ENCODE measurements at regions not wholly inside any gene's neighbourhood (a gene's known extent, or its start where the extent isn't known, plus 50 kb on each side); places are given as distances from the start of the nearest gene placed in this dataset.

DNA sequence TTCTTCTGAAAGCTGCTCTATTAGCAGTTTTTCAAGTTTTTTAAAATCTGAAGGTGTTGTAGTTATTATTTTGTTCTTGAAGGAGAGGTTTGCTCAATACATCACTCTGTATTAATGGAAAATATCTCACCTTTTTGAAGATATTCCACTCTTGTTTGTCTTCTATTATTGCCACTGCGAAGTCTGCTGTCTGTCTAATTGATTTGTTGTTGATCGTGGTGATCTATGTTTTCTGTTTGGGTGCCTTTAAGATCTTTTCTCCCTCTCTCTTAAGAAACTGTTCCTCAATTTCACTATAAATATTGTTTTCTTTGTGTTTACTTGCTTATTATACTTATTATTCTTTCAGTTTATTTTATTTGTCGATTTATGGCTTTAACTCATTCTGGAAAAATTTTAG lies 64.9 kb upstream of the FZD8 start:
- DNase-seq: no peak

GRCh38 chr10:35705671-35706070 lies 63.6 kb upstream of the FZD8 start:
- DNase-seq: no peak

DNA sequence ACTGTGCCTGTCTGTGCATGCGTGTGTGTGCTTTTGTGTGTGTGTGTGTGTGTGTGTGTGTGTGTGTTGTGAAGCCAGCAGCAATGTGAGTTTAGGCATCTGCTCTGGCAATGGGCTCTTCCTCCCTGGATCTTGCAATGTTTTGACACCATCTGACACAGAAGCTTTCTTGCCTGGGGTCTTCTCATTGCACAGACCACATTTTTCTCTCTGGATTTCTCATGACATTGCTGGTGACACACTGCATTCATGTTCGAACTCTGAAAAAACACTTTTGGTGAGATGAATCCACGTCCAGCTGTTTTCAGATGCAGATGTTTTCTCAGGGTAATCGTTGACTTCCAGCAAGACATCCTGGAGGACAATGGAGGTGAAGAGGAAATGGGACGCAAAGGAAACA lies 63.0 kb upstream of the FZD8 start:
- no peak for DNase-seq

DNA sequence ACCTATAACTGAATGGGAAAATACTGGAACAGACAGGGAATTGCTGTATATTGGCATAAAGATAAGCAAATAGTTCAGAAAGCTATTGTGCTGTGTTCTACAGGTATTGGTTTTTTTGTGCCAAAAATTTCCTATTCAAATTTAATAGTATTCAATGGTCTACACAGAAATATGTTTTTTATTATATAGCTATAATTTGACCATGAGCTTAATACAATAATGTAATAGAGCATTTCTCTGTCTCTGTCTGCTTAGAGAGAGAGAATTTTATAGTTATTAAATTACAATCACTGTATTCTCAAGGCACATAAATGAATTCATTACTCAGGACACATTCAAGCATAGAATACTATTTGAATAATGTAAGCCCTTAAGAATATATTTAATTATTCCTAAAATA lies 62.3 kb upstream of the FZD8 start:
- no peak for DNase-seq

DNA sequence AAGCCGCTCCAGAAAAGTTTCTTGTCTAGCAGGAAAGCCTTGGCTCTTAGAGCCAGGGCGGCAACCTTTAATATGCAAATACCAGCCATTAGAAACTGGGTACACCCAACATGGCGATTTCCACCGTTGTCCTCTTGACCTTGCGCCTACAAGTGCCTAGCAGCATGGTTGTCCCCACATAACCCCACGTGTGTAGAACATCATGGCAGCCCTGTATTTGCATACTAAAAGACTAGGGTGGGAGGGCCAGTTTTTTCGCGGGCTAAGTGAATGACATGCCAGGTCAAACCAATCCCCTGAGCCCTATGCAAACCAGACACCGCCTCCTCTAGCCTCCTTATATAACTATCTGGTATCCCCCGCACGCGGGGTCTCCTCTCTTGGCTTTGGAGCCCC lies 58.4 kb upstream of the FZD8 start:
- no peak for DNase-seq

GRCh38 chr10:35699848-35700486 lies 57.9 kb upstream of the FZD8 start:
- no peak for DNase-seq

GRCh38 chr10:35696392-35697287 lies 54.5 kb upstream of the FZD8 start:
- no peak for DNase-seq

DNA sequence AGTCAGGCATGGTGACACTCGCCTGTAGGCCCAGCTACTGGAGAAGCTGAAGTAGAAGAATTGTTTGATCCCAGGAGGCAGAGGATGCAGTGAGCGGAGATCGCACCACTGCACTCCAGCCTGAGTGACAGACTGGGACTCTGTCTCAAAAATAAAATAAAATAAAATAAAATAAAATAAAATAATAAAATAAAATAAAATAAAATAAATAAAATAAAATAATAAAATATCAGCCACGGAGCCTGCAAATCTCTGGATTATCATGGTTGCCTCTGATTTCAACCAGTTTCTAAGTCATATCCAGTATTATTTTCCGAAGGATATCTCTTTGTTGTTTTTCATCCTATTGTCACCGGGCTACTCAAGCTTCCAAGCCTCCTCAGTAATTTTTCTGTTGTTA lies 51.7 kb upstream of the FZD8 start:
- no peak for DNase-seq

Measured in DMS79 treated with DMSO at 0.1 percent for 48 hours (cell line).